RCC 7860 (cell line): ENCODE measurements at regions not wholly inside any gene's neighbourhood (a gene's known extent, or its start where the extent isn't known, plus 50 kb on each side); places are given as distances from the start of the nearest gene placed in this dataset.

ENCODE experiments used
- DNase-seq: peaks from one replicate; pipeline ENCODE4 v3.0.0-alpha.2; 2015; ENCODE audit warnings: low spot score
- FAIRE-seq: peaks from 2 replicates; lab custom pipeline; 2012; peaks lifted over from hg19 to GRCh38; lab: Jason Lieb, UNC

- DNase-seq = no peak
- no peak for FAIRE-seq
Measured at GRCh38 chr11:121950160-121950559, 165.9 kb downstream of the BLID start.

- no peak for DNase-seq
- FAIRE-seq = no peak
Measured at GRCh38 chr11:121946514-121946913, 169.5 kb downstream of the BLID start.

GRCh38 chr11:121944556-121945230 lies 171.3 kb downstream of the BLID start:
- FAIRE-seq (no peak), DNase-seq (no peak)

- DNase-seq = no peak
- FAIRE-seq = no peak
Measured at GRCh38 chr11:121938076-121938475, 177.9 kb downstream of the BLID start.

- DNase-seq (no peak), FAIRE-seq (no peak)
Measured at GRCh38 chr11:121936781-121937447, 179.1 kb downstream of the BLID start.

- FAIRE-seq (no peak), DNase-seq (no peak)
Measured at GRCh38 chr11:121936370-121936769, 179.6 kb downstream of the BLID start.

- FAIRE-seq = no peak
- DNase-seq = no peak
Measured at GRCh38 chr11:121933694-121934093, 182.3 kb downstream of the BLID start.

GRCh38 chr11:121933294-121933693 lies 182.7 kb downstream of the BLID start:
- DNase-seq (no peak), FAIRE-seq (no peak)

- DNase-seq (no peak), FAIRE-seq (no peak)
Measured at GRCh38 chr11:121932646-121933185, 183.3 kb downstream of the BLID start.

GRCh38 chr11:121931748-121932352 lies 184.2 kb downstream of the BLID start:
- FAIRE-seq (no peak), DNase-seq (no peak)

- DNase-seq (no peak), FAIRE-seq (no peak)
Measured at GRCh38 chr11:121931121-121931520, 184.9 kb downstream of the BLID start.

- DNase-seq = no peak
- FAIRE-seq = no peak
Measured at GRCh38 chr11:121930004-121930965, 185.7 kb downstream of the BLID start.

GRCh38 chr11:121929581-121929980 lies 186.4 kb downstream of the BLID start:
- DNase-seq = no peak
- no peak for FAIRE-seq

GRCh38 chr11:121928597-121929580 lies 187.1 kb downstream of the BLID start:
- DNase-seq = no peak
- no peak for FAIRE-seq

- no peak for DNase-seq
- no peak for FAIRE-seq
Measured at GRCh38 chr11:121927789-121928188, 188.2 kb downstream of the BLID start.

GRCh38 chr11:121927097-121927785 lies 188.8 kb downstream of the BLID start:
- no peak for DNase-seq
- no peak for FAIRE-seq

GRCh38 chr11:121924191-121924590 lies 191.8 kb downstream of the BLID start:
- DNase-seq = no peak

GRCh38 chr11:121917482-121917881 lies 198.5 kb downstream of the BLID start:
- FAIRE-seq (no peak), DNase-seq (no peak)

More at GRCh38 chr11:121924191-121924590, 191.8 kb downstream of the BLID start:
- no peak for FAIRE-seq

- DNase-seq = no peak
- no peak for FAIRE-seq
Measured at GRCh38 chr11:121914508-121915059, 201.4 kb downstream of the BLID start.
